Body of pancreas (tissue), 4 donors: ENCODE measurements at regions not wholly inside any gene's neighbourhood (a gene's known extent, or its start where the extent isn't known, plus 50 kb on each side); places are given as distances from the start of the nearest gene placed in this dataset.

ENCODE experiments used
- ATAC-seq: fragments of 150-250 bp; one replicate; pipeline ENCODE4 v1.9.1; 2016
- DNase-seq, 4 donors: peaks; one replicate each; pipeline ENCODE4 v3.0.0-alpha.2; 2019
- H3K27ac ChIP-seq, 4 donors: fragments of 200-600 bp; sonication (generic); 1 replicate in 3 of 4; 2 replicates in 1 of 4; pipeline versions ENCODE4 v1.5.1 to v1.6.1; 2016 to 2019; ENCODE audit warnings: mild to moderate bottlenecking in 1 of 4, mixed read lengths in 1 of 4, moderate library complexity in 1 of 4
- H3K27me3 ChIP-seq, 2 donors: fragments of 200-600 bp; sonication (generic); one replicate each; pipeline ENCODE4 v1.6.0; 2016; ENCODE audit warnings: mild to moderate bottlenecking in 1 of 2
- H3K36me3 ChIP-seq, 2 donors: fragments of 200-600 bp; sonication (generic); replicated peaks in 1 of 2; 2 replicates each; pipeline ENCODE4 v1.5.1; 2016; ENCODE audit warnings: low read depth in 2 of 2; ENCODE audit not compliant: insufficient read depth in 1 of 2
- H3K4me1 ChIP-seq: fragments of 200-600 bp; sonication (generic); one replicate; pipeline ENCODE4 v1.6.0; 2016
- H3K4me3 ChIP-seq, 2 donors: fragments of 200-600 bp; sonication (generic); 1 replicate in 1 of 2; 2 replicates in 1 of 2; pipeline ENCODE4 v1.5.1; 2016 to 2019
- H3K9me3 ChIP-seq, 3 donors: fragments of 200-600 bp; sonication (generic); 1 replicate in 2 of 3; 2 replicates in 1 of 3; pipeline ENCODE4 v1.5.1; 2016
- POLR2A ChIP-seq, 3 donors: fragments of 450-650 bp; IDR thresholded peaks; one replicate each; pipeline ENCODE4 v1.6.1; 2016; ENCODE audit warnings: antibody characterized with exemption in 3 of 3, mild to moderate bottlenecking in 2 of 3
- WGBS, 2 donors: methylation state at CpG; one replicate each; pipeline ENCODE4 v1.1.5; 2017; 5-methylcytosine and 5-hydroxymethylcytosine counted together
- intact Hi-C: fragments of 100-400 bp; cut with DNase I; formaldehyde crosslinking; loops from one replicate; pipeline ENCODE4 v1.15.1; 2023
- TF ChIP-seq, protein P1 (sequence below), 7 experiments: fragments of 450-650 bp in 4 of 7; fragments of 200-600 bp in 3 of 7; sonication (generic) in 3 of 7; IDR thresholded peaks; one replicate each; pipeline ENCODE4 v1.5.1; 2016 to 2019; ENCODE audit warnings: antibody characterized with exemption in 7 of 7

DNA sequence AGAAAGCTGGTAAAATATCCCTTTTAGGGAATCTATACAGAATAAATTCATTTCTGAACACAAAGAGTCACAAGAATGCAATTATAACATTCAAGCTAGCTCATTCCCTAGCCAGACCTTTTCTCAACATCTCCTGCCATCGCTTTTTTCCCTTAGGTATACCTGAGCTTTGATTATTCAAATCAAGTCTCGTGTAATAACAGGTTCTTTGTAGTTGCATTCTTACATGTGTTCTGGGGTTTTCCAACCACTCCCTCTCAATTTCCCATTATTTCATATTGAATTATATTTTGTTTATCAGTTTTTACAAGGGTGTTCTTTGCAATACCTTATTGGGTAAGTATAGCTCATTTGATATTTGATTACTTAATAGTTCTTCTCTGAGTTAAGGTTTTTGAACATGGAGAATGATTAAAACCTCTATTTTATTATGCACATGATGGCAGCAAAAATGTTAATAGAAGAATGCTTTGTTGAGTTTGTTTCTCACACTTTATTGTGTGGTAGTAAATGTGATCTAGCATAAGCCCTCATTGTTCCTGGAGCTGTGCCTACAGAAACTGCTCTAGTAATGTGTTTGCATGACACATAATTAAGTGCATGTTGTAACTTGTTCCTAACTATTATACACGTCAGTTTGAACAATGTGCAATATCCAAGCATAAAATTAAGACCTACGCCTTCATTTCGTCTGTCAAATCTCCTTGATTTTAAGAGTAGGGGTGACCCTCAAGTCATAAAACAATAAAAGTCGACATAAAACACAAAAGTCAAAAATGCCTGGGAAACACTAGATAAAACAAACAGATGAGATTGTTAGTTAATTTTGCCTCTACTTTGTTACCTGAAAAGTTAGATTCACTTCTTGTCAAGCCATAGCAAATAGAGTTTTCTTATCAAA, 124.0 kb upstream of the POF1B start:
- Histone ChIP-seq H3K27ac (no peak overlapping the region), H3K27me3 (no peaks in the 10 kb centered on the region), H3K36me3 (no peaks in the 10 kb centered on the region), H3K4me1 (no peaks in the 10 kb centered on the region), H3K4me3 (no peak overlapping the region), H3K9me3 (no peaks in the 10 kb centered on the region)
- ATAC-seq, result no peak
- WGBS, 2 donors, result 42 to 51% methylated on average over 6 of the region's 6 CpGs
- intact Hi-C loops, result no loop called here
- TF ChIP-seq, protein P1, sequence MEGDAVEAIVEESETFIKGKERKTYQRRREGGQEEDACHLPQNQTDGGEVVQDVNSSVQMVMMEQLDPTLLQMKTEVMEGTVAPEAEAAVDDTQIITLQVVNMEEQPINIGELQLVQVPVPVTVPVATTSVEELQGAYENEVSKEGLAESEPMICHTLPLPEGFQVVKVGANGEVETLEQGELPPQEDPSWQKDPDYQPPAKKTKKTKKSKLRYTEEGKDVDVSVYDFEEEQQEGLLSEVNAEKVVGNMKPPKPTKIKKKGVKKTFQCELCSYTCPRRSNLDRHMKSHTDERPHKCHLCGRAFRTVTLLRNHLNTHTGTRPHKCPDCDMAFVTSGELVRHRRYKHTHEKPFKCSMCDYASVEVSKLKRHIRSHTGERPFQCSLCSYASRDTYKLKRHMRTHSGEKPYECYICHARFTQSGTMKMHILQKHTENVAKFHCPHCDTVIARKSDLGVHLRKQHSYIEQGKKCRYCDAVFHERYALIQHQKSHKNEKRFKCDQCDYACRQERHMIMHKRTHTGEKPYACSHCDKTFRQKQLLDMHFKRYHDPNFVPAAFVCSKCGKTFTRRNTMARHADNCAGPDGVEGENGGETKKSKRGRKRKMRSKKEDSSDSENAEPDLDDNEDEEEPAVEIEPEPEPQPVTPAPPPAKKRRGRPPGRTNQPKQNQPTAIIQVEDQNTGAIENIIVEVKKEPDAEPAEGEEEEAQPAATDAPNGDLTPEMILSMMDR (IDR thresholded peaks at IDR 0.05), result no peak
- TF ChIP-seq POLR2A (IDR thresholded peaks at IDR 0.05), result no peak
- DNase-seq, result no peak

DNA sequence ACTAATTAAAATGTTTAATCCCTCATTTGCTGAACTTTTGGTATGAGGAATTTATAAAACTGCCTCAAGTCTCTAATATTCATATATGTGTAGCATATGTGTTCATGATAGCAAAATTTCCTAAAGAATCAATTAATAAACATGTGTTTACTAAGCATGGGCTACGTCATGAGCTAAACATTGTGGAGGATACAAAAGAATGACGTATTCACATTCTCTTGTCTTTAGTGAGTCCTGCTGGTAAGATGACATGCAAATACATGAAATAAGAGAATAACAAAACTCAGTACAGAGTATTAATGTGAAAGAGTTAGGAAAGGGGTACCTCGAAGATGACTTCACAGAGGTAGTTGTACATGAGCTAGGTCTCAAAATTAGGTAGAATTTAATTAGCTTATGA, 121.9 kb upstream of the POF1B start:
- no peaks in the 10 kb centered on the region for H3K27me3 ChIP-seq
- WGBS, 2 donors, result 52 to 54% methylated on average over 3 of the region's 3 CpGs
- no peaks in the 10 kb centered on the region for H3K9me3 ChIP-seq
- H3K4me3 ChIP-seq, result no peak overlapping the region
- intact Hi-C loops, result no loop called here
- ATAC-seq (no peak), DNase-seq (no peak)
- no peaks in the 10 kb centered on the region for H3K36me3 ChIP-seq
- H3K4me1 ChIP-seq, result no peaks in the 10 kb centered on the region
- TF ChIP-seq, protein P1 (IDR thresholded peaks at IDR 0.05), result no peak
- TF ChIP-seq POLR2A (IDR thresholded peaks at IDR 0.05), result no peak
- H3K27ac ChIP-seq, result no peak overlapping the region

DNA sequence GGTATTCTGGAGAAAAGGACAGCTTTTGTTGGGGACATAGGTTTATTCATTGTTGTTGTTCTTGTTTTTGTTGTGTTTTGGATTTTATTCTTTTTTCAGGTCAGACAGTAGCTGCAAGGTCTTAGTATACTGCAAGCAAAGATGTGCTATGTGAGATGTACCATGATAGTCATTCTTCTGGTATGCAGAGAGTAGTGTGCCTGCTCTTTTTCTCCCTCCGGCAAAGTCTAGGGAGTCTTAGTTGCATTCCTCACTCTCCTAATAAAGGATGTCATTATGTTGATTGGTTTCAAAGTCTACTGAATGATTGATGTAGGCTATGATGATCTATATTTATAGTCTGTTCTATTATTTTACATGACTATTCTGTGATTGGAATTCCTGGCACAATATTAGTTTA, 119.9 kb upstream of the POF1B start:
- H3K4me1 ChIP-seq, result no peaks in the 10 kb centered on the region
- no peak overlapping the region for H3K27ac ChIP-seq
- no peak for TF ChIP-seq POLR2A (IDR thresholded peaks at IDR 0.05)
- TF ChIP-seq, protein P1 (IDR thresholded peaks at IDR 0.05), result no peak
- WGBS, 2 donors, result 50 to 53% methylated on average over 1 of the region's 1 CpG
- H3K9me3 ChIP-seq, result no peaks in the 10 kb centered on the region
- H3K27me3 ChIP-seq, result no peaks in the 10 kb centered on the region
- DNase-seq, result no peak
- H3K36me3 ChIP-seq, result no peaks in the 10 kb centered on the region
- intact Hi-C loops, result no loop called here
- H3K4me3 ChIP-seq, result no peak overlapping the region
- ATAC-seq, result no peak

DNA sequence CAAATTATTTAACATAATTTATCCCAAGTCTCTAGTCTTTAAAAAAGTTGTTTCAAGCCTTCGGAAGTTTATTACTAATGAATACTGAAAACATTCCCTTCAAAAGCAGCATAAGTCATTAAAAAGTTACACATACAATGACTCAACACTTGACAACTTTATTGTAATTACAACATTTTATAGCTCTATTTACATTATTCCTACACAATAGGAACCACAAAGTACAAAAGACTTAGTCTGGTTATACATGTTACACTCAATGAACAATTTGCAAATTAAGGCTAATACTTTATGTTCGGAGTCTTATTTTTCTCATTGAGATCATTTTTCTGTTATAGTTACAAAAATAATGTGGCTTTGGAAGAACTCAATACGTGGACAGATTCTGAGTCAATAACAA, 114.4 kb upstream of the POF1B start:
- Histone ChIP-seq H3K4me3 (no peak overlapping the region), H3K9me3 (no peaks in the 10 kb centered on the region), H3K36me3 (no peaks in the 10 kb centered on the region), H3K4me1 (no peaks in the 10 kb centered on the region), H3K27me3 (no peaks in the 10 kb centered on the region), H3K27ac (no peak overlapping the region)
- TF ChIP-seq, protein P1 (IDR thresholded peaks at IDR 0.05), result no peak
- no peak for TF ChIP-seq POLR2A (IDR thresholded peaks at IDR 0.05)
- intact Hi-C loops, result no loop called here
- DNase-seq (no peak), ATAC-seq (no peak)
- WGBS, 2 donors, result 72 to 78% methylated on average over 3 of the region's 3 CpGs

DNA sequence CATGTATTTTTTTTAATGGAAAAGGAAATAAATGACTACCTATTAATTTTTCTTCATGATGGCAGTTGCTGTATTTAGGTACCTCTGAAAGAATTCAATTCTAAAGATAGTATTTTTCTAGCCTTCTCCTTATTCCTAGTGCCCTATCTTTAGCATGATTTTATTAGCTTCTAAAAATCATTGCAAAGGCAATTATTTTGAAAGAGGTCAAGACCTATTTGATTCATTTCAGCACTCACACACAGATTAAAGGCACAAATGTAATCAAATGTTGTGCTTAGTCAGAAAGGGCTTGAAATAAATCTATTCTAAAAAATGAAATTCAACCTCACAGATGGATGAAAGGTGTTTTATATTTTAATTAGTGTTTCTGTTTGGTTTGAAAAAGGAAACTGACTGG, 74.8 kb upstream of the POF1B start:
- intact Hi-C loops, result no loop called here
- DNase-seq (no peak), ATAC-seq (no peak)
- H3K36me3 ChIP-seq, result no peaks in the 10 kb centered on the region
- no peak for TF ChIP-seq POLR2A (IDR thresholded peaks at IDR 0.05)
- TF ChIP-seq, protein P1 (IDR thresholded peaks at IDR 0.05), result no peak
- H3K4me3 ChIP-seq, result no peak overlapping the region
- no peaks in the 10 kb centered on the region for H3K4me1 ChIP-seq
- no peak overlapping the region for H3K27ac ChIP-seq
- no peaks in the 10 kb centered on the region for H3K27me3 ChIP-seq
- H3K9me3 ChIP-seq, result no peaks in the 10 kb centered on the region
